TTC549 (cell line): ENCODE measurements at regions not wholly inside any gene's neighbourhood (a gene's known extent, or its start where the extent isn't known, plus 50 kb on each side); places are given as distances from the start of the nearest gene placed in this dataset.
"Not testable (repeated sequence)": the region's sequence is repeated elsewhere in the genome, so short reads cannot be mapped to it uniquely, and the experiment has no call there.

Experiments used
- FAIRE-seq: peaks from 2 replicates; lab custom pipeline; 2012; peaks lifted over from hg19 to GRCh38; lab: Jason Lieb, UNC

- FAIRE-seq = no peak
Measured at GRCh38 chr5:103801681-103802080, 239.1 kb upstream of the NUDT12 start.

GRCh38 chr5:103800741-103801495 lies 238.3 kb upstream of the NUDT12 start:
- no peak for FAIRE-seq

- FAIRE-seq = no peak
Measured at GRCh38 chr5:103793595-103794182, 231.1 kb upstream of the NUDT12 start.

GRCh38 chr5:103785569-103785968 lies 223.0 kb upstream of the NUDT12 start:
- FAIRE-seq = no peak

GRCh38 chr5:103783669-103784068 lies 221.1 kb upstream of the NUDT12 start:
- FAIRE-seq = no peak

- FAIRE-seq = no peak
Measured at GRCh38 chr5:103780794-103781193, 218.2 kb upstream of the NUDT12 start.

GRCh38 chr5:103774721-103775120 lies 212.1 kb upstream of the NUDT12 start:
- no peak for FAIRE-seq

GRCh38 chr5:103772248-103772647 lies 209.7 kb upstream of the NUDT12 start:
- FAIRE-seq = no peak

GRCh38 chr5:103764403-103764802 lies 201.8 kb upstream of the NUDT12 start:
- no peak for FAIRE-seq

- no peak for FAIRE-seq
Measured at GRCh38 chr5:103758996-103759395, 196.4 kb upstream of the NUDT12 start.

GRCh38 chr5:103755974-103756373 lies 193.4 kb upstream of the NUDT12 start:
- no peak for FAIRE-seq

- no peak for FAIRE-seq
Measured at GRCh38 chr5:103745353-103746065, 182.9 kb upstream of the NUDT12 start.

- no peak for FAIRE-seq
Measured at GRCh38 chr5:103744159-103744558, 181.6 kb upstream of the NUDT12 start.

- no peak for FAIRE-seq
Measured at GRCh38 chr5:103743421-103743820, 180.8 kb upstream of the NUDT12 start.

- FAIRE-seq = no peak
Measured at GRCh38 chr5:103741984-103742383, 179.4 kb upstream of the NUDT12 start.

- FAIRE-seq = not testable (repeated sequence)
Measured at GRCh38 chr5:103736343-103736742, 173.8 kb upstream of the NUDT12 start.

GRCh38 chr5:103724271-103724670 lies 161.7 kb upstream of the NUDT12 start:
- no peak for FAIRE-seq

GRCh38 chr5:103721183-103721582 lies 158.6 kb upstream of the NUDT12 start:
- no peak for FAIRE-seq

- FAIRE-seq = no peak
Measured at GRCh38 chr5:103718108-103718507, 155.5 kb upstream of the NUDT12 start.

- FAIRE-seq = no peak
Measured at GRCh38 chr5:103708601-103709000, 146.0 kb upstream of the NUDT12 start.

- FAIRE-seq = no peak
Measured at GRCh38 chr5:103706939-103707682, 144.5 kb upstream of the NUDT12 start.

GRCh38 chr5:103703617-103704016 lies 141.0 kb upstream of the NUDT12 start:
- FAIRE-seq = no peak

- no peak for FAIRE-seq
Measured at GRCh38 chr5:103693517-103693916, 130.9 kb upstream of the NUDT12 start.
